ENCODE measurements at regions not wholly inside any gene's neighbourhood (a gene's known extent, or its start where the extent isn't known, plus 50 kb on each side); places are given as distances from the start of the nearest gene placed in this dataset.
"Not testable (repeated sequence)": the region's sequence is repeated elsewhere in the genome, so short reads cannot be mapped to it uniquely, and the experiment has no call there.

GRCh38 chr9:39649029-39649428, 293.6 kb downstream of the SPATA31A1 start:
- ATAC-seq; H3K4me2 ChIP-seq (ENCODE audit: low read length); H3K9me2 ChIP-seq (ENCODE audit: insufficient read depth); CTCF ChIA-PET; DNase-seq (ENCODE audit: low read depth, low spot score); RAD21 ChIA-PET (ENCODE audit: low non-redundant PET in 1 of 2, low total read pairs in 2 of 2, uncharacterized antibody in 2 of 2, unreplicated experiment in 2 of 2); H3K79me2 ChIP-seq (ENCODE audit: insufficient read depth, low read length); H2AFZ ChIP-seq (ENCODE audit: low read depth, low read length, poor library complexity, severe bottlenecking); H3K27me3 ChIP-seq (ENCODE audit: insufficient read depth, low read length); POLR2A ChIA-PET; H3K27ac ChIP-seq (ENCODE audit: low read depth, low read length); BruUV-seq (replicated peaks); H4K20me1 ChIP-seq (ENCODE audit: insufficient read depth); H3K9ac ChIP-seq (ENCODE audit: low read length); H3K9me3 ChIP-seq (ENCODE audit: control insufficient read depth in 1 of 2, insufficient read depth in 1 of 2, low read depth in 1 of 2, low read length in 2 of 2); H3K36me3 ChIP-seq (ENCODE audit: control insufficient read depth in 1 of 2, insufficient read depth in 2 of 2, low read length in 2 of 2); H3K4me3 ChIP-seq (replicated peaks in 1 of 2; ENCODE audit: low read depth in 1 of 2, low read length in 2 of 2); intact Hi-C loops (cut with micrococcal nuclease); H3K4me1 ChIP-seq (ENCODE audit: control insufficient read depth in 1 of 2, insufficient read depth in 2 of 2, low read length in 2 of 2): not testable (repeated sequence)

GRCh38 chr9:39656960-39657603, 301.6 kb downstream of the SPATA31A1 start:
- H3K4me2 ChIP-seq (ENCODE audit: low read length); H2AFZ ChIP-seq (ENCODE audit: low read depth, low read length, poor library complexity, severe bottlenecking); H3K9me2 ChIP-seq (ENCODE audit: insufficient read depth); DNase-seq (ENCODE audit: low read depth, low spot score); H3K27ac ChIP-seq (ENCODE audit: low read depth, low read length); H3K4me1 ChIP-seq (ENCODE audit: control insufficient read depth in 1 of 2, insufficient read depth in 2 of 2, low read length in 2 of 2); H3K36me3 ChIP-seq (ENCODE audit: control insufficient read depth in 1 of 2, insufficient read depth in 2 of 2, low read length in 2 of 2); H3K4me3 ChIP-seq (replicated peaks in 1 of 2; ENCODE audit: low read depth in 1 of 2, low read length in 2 of 2); ATAC-seq; H3K9ac ChIP-seq (ENCODE audit: low read length); intact Hi-C loops (cut with micrococcal nuclease); POLR2A ChIA-PET; H3K9me3 ChIP-seq (ENCODE audit: control insufficient read depth in 1 of 2, insufficient read depth in 1 of 2, low read depth in 1 of 2, low read length in 2 of 2); H3K27me3 ChIP-seq (ENCODE audit: insufficient read depth, low read length); H3K79me2 ChIP-seq (ENCODE audit: insufficient read depth, low read length); BruUV-seq (replicated peaks); RAD21 ChIA-PET (ENCODE audit: low non-redundant PET in 1 of 2, low total read pairs in 2 of 2, uncharacterized antibody in 2 of 2, unreplicated experiment in 2 of 2); H4K20me1 ChIP-seq (ENCODE audit: insufficient read depth); CTCF ChIA-PET: not testable (repeated sequence)

- DNase-seq (ENCODE audit: low read depth, low spot score); H2AFZ ChIP-seq (ENCODE audit: low read depth, low read length, poor library complexity, severe bottlenecking); H3K27me3 ChIP-seq (ENCODE audit: insufficient read depth, low read length); H3K4me1 ChIP-seq (ENCODE audit: control insufficient read depth in 1 of 2, insufficient read depth in 2 of 2, low read length in 2 of 2); H3K79me2 ChIP-seq (ENCODE audit: insufficient read depth, low read length); BruUV-seq (replicated peaks); RAD21 ChIA-PET (ENCODE audit: low non-redundant PET in 1 of 2, low total read pairs in 2 of 2, uncharacterized antibody in 2 of 2, unreplicated experiment in 2 of 2); H3K9me3 ChIP-seq (ENCODE audit: control insufficient read depth in 1 of 2, insufficient read depth in 1 of 2, low read depth in 1 of 2, low read length in 2 of 2); H4K20me1 ChIP-seq (ENCODE audit: insufficient read depth); intact Hi-C loops (cut with micrococcal nuclease); H3K27ac ChIP-seq (ENCODE audit: low read depth, low read length); POLR2A ChIA-PET; H3K9me2 ChIP-seq (ENCODE audit: insufficient read depth); H3K4me3 ChIP-seq (replicated peaks in 1 of 2; ENCODE audit: low read depth in 1 of 2, low read length in 2 of 2); H3K9ac ChIP-seq (ENCODE audit: low read length); H3K36me3 ChIP-seq (ENCODE audit: control insufficient read depth in 1 of 2, insufficient read depth in 2 of 2, low read length in 2 of 2); H3K4me2 ChIP-seq (ENCODE audit: low read length); CTCF ChIA-PET: not testable (repeated sequence)
- peak; percentile 94 for ATAC-seq
These were observed 307.6 kb downstream of the SPATA31A1 start for GRCh38 chr9:39663020-39663419.

- H3K9me3 ChIP-seq (ENCODE audit: control insufficient read depth in 1 of 2, insufficient read depth in 1 of 2, low read depth in 1 of 2, low read length in 2 of 2); H3K27me3 ChIP-seq (ENCODE audit: insufficient read depth, low read length); BruUV-seq (replicated peaks); intact Hi-C loops (cut with micrococcal nuclease); H3K9me2 ChIP-seq (ENCODE audit: insufficient read depth); H3K79me2 ChIP-seq (ENCODE audit: insufficient read depth, low read length); H3K4me3 ChIP-seq (replicated peaks in 1 of 2; ENCODE audit: low read depth in 1 of 2, low read length in 2 of 2); CTCF ChIA-PET; POLR2A ChIA-PET; DNase-seq (ENCODE audit: low read depth, low spot score); RAD21 ChIA-PET (ENCODE audit: low non-redundant PET in 1 of 2, low total read pairs in 2 of 2, uncharacterized antibody in 2 of 2, unreplicated experiment in 2 of 2); H3K4me1 ChIP-seq (ENCODE audit: control insufficient read depth in 1 of 2, insufficient read depth in 2 of 2, low read length in 2 of 2); H4K20me1 ChIP-seq (ENCODE audit: insufficient read depth); H3K4me2 ChIP-seq (ENCODE audit: low read length); H3K27ac ChIP-seq (ENCODE audit: low read depth, low read length); H3K9ac ChIP-seq (ENCODE audit: low read length); H2AFZ ChIP-seq (ENCODE audit: low read depth, low read length, poor library complexity, severe bottlenecking); ATAC-seq; H3K36me3 ChIP-seq (ENCODE audit: control insufficient read depth in 1 of 2, insufficient read depth in 2 of 2, low read length in 2 of 2): not testable (repeated sequence)
These were observed 308.2 kb downstream of the SPATA31A1 start for GRCh38 chr9:39663713-39664112.

GRCh38 chr9:39665020-39665419, 309.6 kb downstream of the SPATA31A1 start:
- RAD21 ChIA-PET (ENCODE audit: low non-redundant PET in 1 of 2, low total read pairs in 2 of 2, uncharacterized antibody in 2 of 2, unreplicated experiment in 2 of 2); ATAC-seq; H3K4me1 ChIP-seq (ENCODE audit: control insufficient read depth in 1 of 2, insufficient read depth in 2 of 2, low read length in 2 of 2); H3K9me2 ChIP-seq (ENCODE audit: insufficient read depth); H3K27ac ChIP-seq (ENCODE audit: low read depth, low read length); intact Hi-C loops (cut with micrococcal nuclease); H3K79me2 ChIP-seq (ENCODE audit: insufficient read depth, low read length); BruUV-seq (replicated peaks); POLR2A ChIA-PET; H3K36me3 ChIP-seq (ENCODE audit: control insufficient read depth in 1 of 2, insufficient read depth in 2 of 2, low read length in 2 of 2); H4K20me1 ChIP-seq (ENCODE audit: insufficient read depth); H3K4me2 ChIP-seq (ENCODE audit: low read length); H2AFZ ChIP-seq (ENCODE audit: low read depth, low read length, poor library complexity, severe bottlenecking); DNase-seq (ENCODE audit: low read depth, low spot score); CTCF ChIA-PET; H3K9ac ChIP-seq (ENCODE audit: low read length); H3K4me3 ChIP-seq (replicated peaks in 1 of 2; ENCODE audit: low read depth in 1 of 2, low read length in 2 of 2); H3K9me3 ChIP-seq (ENCODE audit: control insufficient read depth in 1 of 2, insufficient read depth in 1 of 2, low read depth in 1 of 2, low read length in 2 of 2); H3K27me3 ChIP-seq (ENCODE audit: insufficient read depth, low read length): not testable (repeated sequence)
